HG03060 (cell line): ENCODE measurements at regions not wholly inside any gene's neighbourhood (a gene's known extent, or its start where the extent isn't known, plus 50 kb on each side); places are given as distances from the start of the nearest gene placed in this dataset.
"Not testable (repeated sequence)": the region's sequence is repeated elsewhere in the genome, so short reads cannot be mapped to it uniquely, and the experiment has no call there.

Source experiments
- ATAC-seq: cut with Tn5 transposase; IDR thresholded peaks from one replicate; pipeline ENCODE4 v1.9.1; 2021; ENCODE audit warnings: low read depth, moderate number of reproducible peaks; ENCODE audit not compliant: unreplicated experiment

GRCh38 chr17:14590459-14591250, 289.8 kb downstream of the HS3ST3B1 start:
- ATAC-seq, result no peak

- no peak for ATAC-seq
Measured at GRCh38 chr17:14585099-14585498, 284.2 kb downstream of the HS3ST3B1 start.

GRCh38 chr17:14582996-14583395, 282.1 kb downstream of the HS3ST3B1 start:
- no peak for ATAC-seq

- no peak for ATAC-seq
Measured at GRCh38 chr17:14581186-14581830, 280.4 kb downstream of the HS3ST3B1 start.

GRCh38 chr17:14580499-14580898, 279.6 kb downstream of the HS3ST3B1 start:
- ATAC-seq, result no peak

- ATAC-seq, result no peak
Measured at GRCh38 chr17:14579716-14580115, 278.8 kb downstream of the HS3ST3B1 start.

- ATAC-seq, result no peak
Measured at GRCh38 chr17:14575471-14575953, 274.6 kb downstream of the HS3ST3B1 start.

- not testable (repeated sequence) for ATAC-seq
Measured at GRCh38 chr17:14560325-14560724, 259.4 kb downstream of the HS3ST3B1 start.

GRCh38 chr17:14559264-14560119, 258.6 kb downstream of the HS3ST3B1 start:
- no peak for ATAC-seq

GRCh38 chr17:14557480-14557879, 256.6 kb downstream of the HS3ST3B1 start:
- ATAC-seq, result no peak

- ATAC-seq, result no peak
Measured at GRCh38 chr17:14553847-14554246, 253.0 kb downstream of the HS3ST3B1 start.

- no peak for ATAC-seq
Measured at GRCh38 chr17:14552306-14552705, 251.4 kb downstream of the HS3ST3B1 start.

- no peak for ATAC-seq
Measured at GRCh38 chr17:14547556-14547955, 246.7 kb downstream of the HS3ST3B1 start.

GRCh38 chr17:14547016-14547415, 246.1 kb downstream of the HS3ST3B1 start:
- ATAC-seq, result no peak

GRCh38 chr17:14545156-14545906, 244.4 kb downstream of the HS3ST3B1 start:
- ATAC-seq, result no peak

- no peak for ATAC-seq
Measured at GRCh38 chr17:14541714-14542113, 240.8 kb downstream of the HS3ST3B1 start.

- no peak for ATAC-seq
Measured at GRCh38 chr17:14539801-14540200, 238.9 kb downstream of the HS3ST3B1 start.

GRCh38 chr17:14532242-14532641, 231.4 kb downstream of the HS3ST3B1 start:
- not testable (repeated sequence) for ATAC-seq

GRCh38 chr17:14525551-14526455, 224.9 kb downstream of the HS3ST3B1 start:
- ATAC-seq, result no peak
